Adrenal gland (tissue), 5 donors: ENCODE measurements at regions not wholly inside any gene's neighbourhood (a gene's known extent, or its start where the extent isn't known, plus 50 kb on each side); places are given as distances from the start of the nearest gene placed in this dataset.

Experiments used
- POLR2A ChIP-seq, 2 donors: fragments of 450-650 bp; IDR thresholded peaks; one replicate each; pipeline ENCODE4 v1.6.1; 2017; ENCODE audit warnings: antibody characterized with exemption in 2 of 2, mild to moderate bottlenecking in 2 of 2, moderate library complexity in 1 of 2
- TF ChIP-seq, protein P1 (sequence below), 6 experiments: fragments of 450-650 bp in 4 of 6; fragments of 200-600 bp in 2 of 6; sonication (generic) in 1 of 6; IDR thresholded peaks; 1 replicate in 5 of 6; 2 replicates in 1 of 6; pipeline versions ENCODE4 v1.5.1 to v1.8.0; 2016 to 2021; ENCODE audit warnings: antibody characterized with exemption in 6 of 6, mild to moderate bottlenecking in 2 of 6, moderate library complexity in 1 of 6
- donor health status: DM: no; HTN: no; CAD: no.

DNA sequence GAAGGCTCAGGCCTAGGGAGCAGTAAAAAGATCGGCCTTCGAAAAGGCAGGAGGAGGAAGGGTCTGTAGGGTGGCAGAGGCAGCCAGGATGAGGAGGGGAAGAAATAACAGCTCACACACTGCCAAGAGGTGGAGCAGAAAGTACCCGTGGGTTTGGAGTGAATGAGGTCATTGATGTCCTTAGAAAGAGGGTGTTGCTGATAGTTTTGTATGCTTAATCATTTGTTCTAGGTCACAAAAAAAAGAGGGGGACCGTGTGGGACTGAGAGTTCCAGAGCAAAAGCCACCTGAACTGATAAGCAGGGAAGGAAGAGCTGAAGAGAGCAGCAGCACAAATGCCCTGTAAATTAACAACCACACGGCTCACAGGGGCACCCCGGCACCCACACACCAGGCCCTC, 140.4 kb downstream of the FAM161A start:
- no peak for TF ChIP-seq POLR2A (IDR thresholded peaks at IDR 0.05)
- TF ChIP-seq, protein P1, sequence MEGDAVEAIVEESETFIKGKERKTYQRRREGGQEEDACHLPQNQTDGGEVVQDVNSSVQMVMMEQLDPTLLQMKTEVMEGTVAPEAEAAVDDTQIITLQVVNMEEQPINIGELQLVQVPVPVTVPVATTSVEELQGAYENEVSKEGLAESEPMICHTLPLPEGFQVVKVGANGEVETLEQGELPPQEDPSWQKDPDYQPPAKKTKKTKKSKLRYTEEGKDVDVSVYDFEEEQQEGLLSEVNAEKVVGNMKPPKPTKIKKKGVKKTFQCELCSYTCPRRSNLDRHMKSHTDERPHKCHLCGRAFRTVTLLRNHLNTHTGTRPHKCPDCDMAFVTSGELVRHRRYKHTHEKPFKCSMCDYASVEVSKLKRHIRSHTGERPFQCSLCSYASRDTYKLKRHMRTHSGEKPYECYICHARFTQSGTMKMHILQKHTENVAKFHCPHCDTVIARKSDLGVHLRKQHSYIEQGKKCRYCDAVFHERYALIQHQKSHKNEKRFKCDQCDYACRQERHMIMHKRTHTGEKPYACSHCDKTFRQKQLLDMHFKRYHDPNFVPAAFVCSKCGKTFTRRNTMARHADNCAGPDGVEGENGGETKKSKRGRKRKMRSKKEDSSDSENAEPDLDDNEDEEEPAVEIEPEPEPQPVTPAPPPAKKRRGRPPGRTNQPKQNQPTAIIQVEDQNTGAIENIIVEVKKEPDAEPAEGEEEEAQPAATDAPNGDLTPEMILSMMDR (IDR thresholded peaks at IDR 0.05) = no peak
